ENCODE measurements at regions not wholly inside any gene's neighbourhood (a gene's known extent, or its start where the extent isn't known, plus 50 kb on each side); places are given as distances from the start of the nearest gene placed in this dataset.

DNA sequence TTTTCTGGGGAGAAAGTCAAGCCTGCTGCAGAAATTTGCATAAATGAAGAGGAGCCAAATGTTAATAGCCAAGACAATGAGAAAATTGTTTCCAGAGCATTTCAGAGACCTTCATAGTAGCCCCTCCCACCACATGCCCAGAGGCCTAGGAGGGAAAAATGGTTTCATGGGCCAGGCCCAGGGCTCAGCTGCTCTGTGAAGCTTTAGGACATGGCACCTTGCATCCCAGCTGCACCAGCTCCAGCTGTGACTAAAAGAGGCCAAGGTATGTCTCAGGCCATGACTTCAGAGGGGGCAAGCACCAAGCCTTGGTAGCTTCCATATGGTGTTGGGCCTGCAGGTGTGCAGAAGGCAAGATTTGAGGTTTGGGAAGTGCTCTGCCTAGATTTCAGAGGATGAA is 258.8 kb upstream of the SATB1 start:
- CTCF ChIA-PET (ENCODE audit: partially characterized antibody): no interaction called here
- Histone ChIP-seq H4K91ac (replicated peaks; ENCODE audit: insufficient read length, low read length) (no peak overlapping the region), H2BK12ac (ENCODE audit: low read depth, low read length) (no peak overlapping the region), H3K4me3 (ENCODE audit: extremely low read depth in 1 of 4, insufficient read depth in 2 of 4, low read depth in 3 of 4, low read length in 4 of 4) (no peak overlapping the region), H3K14ac (ENCODE audit: insufficient read length) (no peak overlapping the region), H3K4ac (replicated peaks; ENCODE audit: insufficient read length, low read depth, low read length) (no peak overlapping the region), H3K4me2 (ENCODE audit: insufficient read depth in 1 of 2, low read depth in 2 of 2, low read length in 2 of 2) (no peak overlapping the region), H3K56ac (replicated peaks; ENCODE audit: insufficient read length, low read depth, low read length) (no peak overlapping the region), H3K36me3 (ENCODE audit: control insufficient read depth in 2 of 4, insufficient read depth in 4 of 4, low read length in 3 of 4) (no peaks in the 10 kb centered on the region), H4K5ac (ENCODE audit: insufficient read length, low read depth, low read length) (no peak overlapping the region), H3K9me3 (ENCODE audit: insufficient read depth in 2 of 2, low read depth in 1 of 2, low read length in 1 of 2) (0 out of 4 replicates have a peak, but pooled peaks cover 0 to 4% of the 10 kb centered on the region in 2 experiments), H3K4me1 (replicated peaks in 1 of 4; ENCODE audit: control insufficient read depth in 3 of 4, insufficient read depth in 4 of 4, low read length in 3 of 4) (no peaks in the 10 kb centered on the region), H4K20me1 (replicated peaks in 1 of 2; ENCODE audit: control insufficient read depth in 1 of 2, insufficient read depth in 2 of 2, low read length in 2 of 2) (no peaks in the 10 kb centered on the region), H2AFZ (ENCODE audit: low read length) (no peak overlapping the region), H3K23ac (ENCODE audit: insufficient read length) (no peak overlapping the region), H3K9ac (replicated peaks in 1 of 4; ENCODE audit: extremely low read depth in 1 of 4, low read depth in 3 of 4, low read length in 3 of 4) (no peak overlapping the region), H2BK5ac (ENCODE audit: low read depth, low read length) (no peak overlapping the region), H2BK20ac (ENCODE audit: low read length) (no peak overlapping the region), H3K79me2 (ENCODE audit: control insufficient read depth in 1 of 2, insufficient read depth in 2 of 2, low read length in 2 of 2) (no peaks in the 10 kb centered on the region), H2AK5ac (ENCODE audit: low read depth, low read length) (no peak overlapping the region), H2BK15ac (ENCODE audit: low read length) (no peak overlapping the region), H3K18ac (ENCODE audit: extremely low read depth, low read length) (no peak overlapping the region), H3K79me1 (ENCODE audit: low read depth, low read length) (no peaks in the 10 kb centered on the region), H3K23me2 (ENCODE audit: low read depth, low read length) (no peaks in the 10 kb centered on the region), H2BK120ac (replicated peaks; ENCODE audit: low read depth, low read length) (no peak overlapping the region), H3K27me3 (replicated peaks in 1 of 4; ENCODE audit: control insufficient read depth in 3 of 4, extremely low read depth in 1 of 4, insufficient read depth in 3 of 4, low read length in 3 of 4) (no peaks in the 10 kb centered on the region), H3K27ac (ENCODE audit: low read depth, low read length) (no peak overlapping the region), H4K8ac (ENCODE audit: extremely low read depth, insufficient read depth, low read length) (no peak overlapping the region)
- FAIRE-seq (no peak), DNase-seq (ENCODE audit: low read depth in 1 of 2, low spot score in 2 of 2) (no peak)
- POLR2A ChIA-PET (ENCODE audit: partially characterized antibody): no interaction called here
- TF ChIP-seq CHD2 (IDR thresholded peaks at IDR 0.05; ENCODE audit: low read length): no peak
- TF ChIP-seq BCL11A (IDR thresholded peaks at IDR 0.05; ENCODE audit: low read depth in 2 of 2, low read length in 2 of 2): no peak
- no peak for TF ChIP-seq POLR2AphosphoS5 (IDR thresholded peaks at IDR 0.05; ENCODE audit: low read depth, low read length)
- TF ChIP-seq SP1 (IDR thresholded peaks at IDR 0.05; ENCODE audit: low read depth, low read length): no peak
- TF ChIP-seq, protein P1, sequence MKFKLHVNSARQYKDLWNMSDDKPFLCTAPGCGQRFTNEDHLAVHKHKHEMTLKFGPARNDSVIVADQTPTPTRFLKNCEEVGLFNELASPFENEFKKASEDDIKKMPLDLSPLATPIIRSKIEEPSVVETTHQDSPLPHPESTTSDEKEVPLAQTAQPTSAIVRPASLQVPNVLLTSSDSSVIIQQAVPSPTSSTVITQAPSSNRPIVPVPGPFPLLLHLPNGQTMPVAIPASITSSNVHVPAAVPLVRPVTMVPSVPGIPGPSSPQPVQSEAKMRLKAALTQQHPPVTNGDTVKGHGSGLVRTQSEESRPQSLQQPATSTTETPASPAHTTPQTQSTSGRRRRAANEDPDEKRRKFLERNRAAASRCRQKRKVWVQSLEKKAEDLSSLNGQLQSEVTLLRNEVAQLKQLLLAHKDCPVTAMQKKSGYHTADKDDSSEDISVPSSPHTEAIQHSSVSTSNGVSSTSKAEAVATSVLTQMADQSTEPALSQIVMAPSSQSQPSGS (IDR thresholded peaks at IDR 0.05; ENCODE audit: low read length): no peak
- TF ChIP-seq PHF8 (conservative IDR thresholded peaks at IDR 0.05; ENCODE audit: low read depth, low read length): no peak
- no peak for TF ChIP-seq CEBPB (IDR thresholded peaks at IDR 0.05; ENCODE audit: low read depth, low read length)
- TF ChIP-seq CBX5 (IDR thresholded peaks at IDR 0.05; ENCODE audit: low read depth, low read length): no peak
- TF ChIP-seq, protein P2, sequence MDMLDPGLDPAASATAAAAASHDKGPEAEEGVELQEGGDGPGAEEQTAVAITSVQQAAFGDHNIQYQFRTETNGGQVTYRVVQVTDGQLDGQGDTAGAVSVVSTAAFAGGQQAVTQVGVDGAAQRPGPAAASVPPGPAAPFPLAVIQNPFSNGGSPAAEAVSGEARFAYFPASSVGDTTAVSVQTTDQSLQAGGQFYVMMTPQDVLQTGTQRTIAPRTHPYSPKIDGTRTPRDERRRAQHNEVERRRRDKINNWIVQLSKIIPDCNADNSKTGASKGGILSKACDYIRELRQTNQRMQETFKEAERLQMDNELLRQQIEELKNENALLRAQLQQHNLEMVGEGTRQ (IDR thresholded peaks at IDR 0.05; ENCODE audit: low read length): no peak
- TF ChIP-seq RAD21 (IDR thresholded peaks at IDR 0.05 in 1 of 2, conservative IDR thresholded peaks at IDR 0.05 in 1 of 2; ENCODE audit: low read depth in 2 of 2, low read length in 2 of 2): no peak
- no peak for TF ChIP-seq RNF2 (IDR thresholded peaks at IDR 0.05; ENCODE audit: borderline replicate concordance, low read depth, low read length, missing control alignments, poor library complexity, severe bottlenecking)
- TF ChIP-seq BRCA1 (IDR thresholded peaks at IDR 0.05; ENCODE audit: low read depth, low read length): no peak
- no peak for TF ChIP-seq TEAD4 (IDR thresholded peaks at IDR 0.05; ENCODE audit: low read depth, low read length)
- no peak for TF ChIP-seq SIRT6 (IDR thresholded peaks at IDR 0.05; ENCODE audit: low read length)

All from H1 (cell line).